Esophagus squamous epithelium (tissue), 5 donors: ENCODE measurements at regions not wholly inside any gene's neighbourhood (a gene's known extent, or its start where the extent isn't known, plus 50 kb on each side); places are given as distances from the start of the nearest gene placed in this dataset.

ENCODE experiments used
- DNase-seq: peaks from one replicate; lab custom pipeline; 2025; lab: John Stamatoyannopoulos, UW
- H3K27ac ChIP-seq, 4 donors: fragments of 200-600 bp; sonication (generic); one replicate each; pipeline ENCODE4 v1.5.1; 2016 to 2019; ENCODE audit warnings: mild to moderate bottlenecking in 1 of 4
- H3K27me3 ChIP-seq, 4 donors: fragments of 200-600 bp; sonication (generic); 1 replicate in 3 of 4; 2 replicates in 1 of 4; pipeline versions ENCODE4 v1.5.1 to v1.6.0; 2017 to 2021; ENCODE audit warnings: antibody characterized with exemption in 1 of 4
- H3K36me3 ChIP-seq, 3 donors: fragments of 200-600 bp; sonication (generic); one replicate each; pipeline ENCODE4 v1.5.1; 2016 to 2019
- H3K4me1 ChIP-seq, 3 donors: fragments of 200-600 bp; sonication (generic); one replicate each; pipeline ENCODE4 v1.5.1; 2017 to 2019
- H3K4me3 ChIP-seq, 4 donors: fragments of 200-600 bp; sonication (generic); 1 replicate in 3 of 4; 2 replicates in 1 of 4; pipeline ENCODE4 v1.5.1; 2016 to 2019; ENCODE audit warnings: mild to moderate bottlenecking in 2 of 4, moderate library complexity in 1 of 4
- H3K9me3 ChIP-seq, 3 donors: fragments of 200-600 bp; sonication (generic); one replicate each; pipeline ENCODE4 v1.5.1; 2016 to 2019
- CTCF ChIP-seq, 6 experiments: fragments of 450-650 bp in 4 of 6; fragments of 200-600 bp in 2 of 6; sonication (generic) in 2 of 6; IDR thresholded peaks; one replicate each; pipeline ENCODE4 v1.5.1; 2016 to 2019; ENCODE audit warnings: antibody characterized with exemption in 6 of 6, mild to moderate bottlenecking in 4 of 6, moderate library complexity in 4 of 6
- POLR2A ChIP-seq, 4 donors: fragments of 450-650 bp; IDR thresholded peaks; one replicate each; pipeline ENCODE4 v1.6.1; 2017; ENCODE audit warnings: antibody characterized with exemption in 4 of 4, mild to moderate bottlenecking in 4 of 4, moderate library complexity in 3 of 4
- WGBS, 2 donors: methylation state at CpG; one replicate each; pipeline ENCODE4 v1.1.5; 2018; 5-methylcytosine and 5-hydroxymethylcytosine counted together
- intact Hi-C: fragments of 100-400 bp; cut with DNase I; formaldehyde crosslinking; loops from one replicate; pipeline ENCODE4 v1.15.0; 2022
- donor health status: DM: yes; HTN: yes; CAD: no.

GRCh38 chr5:126233256-126233655 lies 190.0 kb upstream of the GRAMD2B start:
- intact Hi-C loops, result no loop called here
- TF ChIP-seq POLR2A (IDR thresholded peaks at IDR 0.05) (no peak), CTCF (IDR thresholded peaks at IDR 0.05) (no peak)
- Histone ChIP-seq H3K4me3 (no peak overlapping the region), H3K9me3 (peaks cover 0 to 5% (median 0%) of the 10 kb centered on the region in 3 donors), H3K27ac (no peak overlapping the region), H3K27me3 (no peaks in the 10 kb centered on the region), H3K4me1 (peaks cover 0 to 5% (median 0%) of the 10 kb centered on the region in 3 donors), H3K36me3 (no peaks in the 10 kb centered on the region)
- no peak for DNase-seq
- WGBS, 2 donors, result 85 to 89% methylated on average over 5 of the region's 5 CpGs

- DNase-seq, result no peak
- 30 to 45% methylated on average over 7 of the region's 7 CpGs for WGBS, 2 donors
- intact Hi-C loops, result no loop called here
Measured at GRCh38 chr5:126234563-126235195, 188.5 kb upstream of the GRAMD2B start.

GRCh38 chr5:126235628-126236027 lies 187.6 kb upstream of the GRAMD2B start:
- Histone ChIP-seq H3K4me1 (peaks cover 0 to 5% (median 0%) of the 10 kb centered on the region in 3 donors), H3K36me3 (no peaks in the 10 kb centered on the region), H3K27ac (no peak overlapping the region), H3K27me3 (no peaks in the 10 kb centered on the region), H3K9me3 (no peaks in the 10 kb centered on the region), H3K4me3 (no peak overlapping the region)
- 76 to 88% methylated on average over 7 of the region's 7 CpGs for WGBS, 2 donors
- intact Hi-C loops, result no loop called here
- TF ChIP-seq POLR2A (IDR thresholded peaks at IDR 0.05) (no peak), CTCF (IDR thresholded peaks at IDR 0.05) (no peak)
- DNase-seq, result no peak

More at GRCh38 chr5:126234563-126235195, 188.5 kb upstream of the GRAMD2B start:
- no peaks in the 10 kb centered on the region for H3K9me3 ChIP-seq
- H3K4me3 ChIP-seq, result no peak overlapping the region
- no peak for TF ChIP-seq POLR2A (IDR thresholded peaks at IDR 0.05)
- peak in 5 of 6 experiments; percentile 21 to 66 (median 30) for TF ChIP-seq CTCF (IDR thresholded peaks at IDR 0.05)
- no peak overlapping the region for H3K27ac ChIP-seq
- no peaks in the 10 kb centered on the region for H3K27me3 ChIP-seq
- peaks cover 0 to 5% (median 0%) of the 10 kb centered on the region in 3 donors for H3K4me1 ChIP-seq
- no peaks in the 10 kb centered on the region for H3K36me3 ChIP-seq

GRCh38 chr5:126236994-126237393 lies 186.2 kb upstream of the GRAMD2B start:
- H3K27ac ChIP-seq, result no peak overlapping the region
- no peaks in the 10 kb centered on the region for H3K9me3 ChIP-seq
- DNase-seq, result no peak
- no peaks in the 10 kb centered on the region for H3K27me3 ChIP-seq
- no peak overlapping the region for H3K4me3 ChIP-seq
- 88 to 91% methylated on average over 2 of the region's 2 CpGs for WGBS, 2 donors
- H3K4me1 ChIP-seq, result peaks cover 0 to 5% (median 0%) of the 10 kb centered on the region in 3 donors
- TF ChIP-seq POLR2A (IDR thresholded peaks at IDR 0.05) (no peak), CTCF (IDR thresholded peaks at IDR 0.05) (no peak)
- intact Hi-C loops, result no loop called here
- H3K36me3 ChIP-seq, result no peaks in the 10 kb centered on the region

- H3K27me3 ChIP-seq, result no peaks in the 10 kb centered on the region
- no peak for TF ChIP-seq POLR2A (IDR thresholded peaks at IDR 0.05)
- no peak for TF ChIP-seq CTCF (IDR thresholded peaks at IDR 0.05)
- DNase-seq, result no peak
- WGBS, 2 donors, result 64 to 88% methylated on average over 1 of the region's 1 CpG
- H3K27ac ChIP-seq, result no peak overlapping the region
- intact Hi-C loops, result no loop called here
- H3K4me3 ChIP-seq, result no peak overlapping the region
- H3K36me3 ChIP-seq, result no peaks in the 10 kb centered on the region
- no peaks in the 10 kb centered on the region for H3K9me3 ChIP-seq
- no peaks in the 10 kb centered on the region for H3K4me1 ChIP-seq
Measured at GRCh38 chr5:126248611-126249010, 174.6 kb upstream of the GRAMD2B start.
